Neural crest cell (in vitro differentiated cells): ENCODE measurements at regions not wholly inside any gene's neighbourhood (a gene's known extent, or its start where the extent isn't known, plus 50 kb on each side); places are given as distances from the start of the nearest gene placed in this dataset.

Experiments used
- DNase-seq: peaks from one replicate; pipeline ENCODE4 v3.0.0; 2021; ENCODE audit warnings: low read depth, mixed read lengths, low spot score
- H3K27ac Mint-ChIP-seq: one replicate; pipeline ENCODE4 v1.8.0; 2021; ENCODE audit warnings: mild to moderate bottlenecking, mixed read lengths; ENCODE audit not compliant: unreplicated experiment
- H3K27me3 Mint-ChIP-seq: 2 replicates; pipeline ENCODE4 v1.8.0; 2021; ENCODE audit warnings: low read depth, mild to moderate bottlenecking, mixed read lengths
- H3K36me3 Mint-ChIP-seq: 2 replicates; pipeline ENCODE4 v1.8.0; 2021; ENCODE audit warnings: low read depth, mild to moderate bottlenecking, mixed read lengths
- H3K4me1 Mint-ChIP-seq: 2 replicates; pipeline ENCODE4 v1.8.0; 2021; ENCODE audit warnings: mixed read lengths
- H3K4me3 Mint-ChIP-seq: one replicate; pipeline ENCODE4 v1.8.0; 2021; ENCODE audit warnings: mild to moderate bottlenecking, mixed read lengths
- H3K9me3 Mint-ChIP-seq: 2 replicates; pipeline ENCODE4 v1.8.0; 2021; ENCODE audit warnings: mixed read lengths
- CTCF ChIP-seq: fragments of 200-600 bp; sonication (generic); conservative IDR thresholded peaks from 2 replicates; pipeline ENCODE4 v1.5.0; 2021; ENCODE audit warnings: antibody characterized with exemption, mild to moderate bottlenecking

- Mint-ChIP-seq H3K4me1 (no peaks in the 10 kb centered on the region), H3K27ac (no peak overlapping the region), H3K36me3 (peaks cover 7% of the 10 kb centered on the region), H3K4me3 (no peak overlapping the region), H3K27me3 (peaks cover under 1% of the 10 kb centered on the region), H3K9me3 (peaks cover 43% of the 10 kb centered on the region)
- no peak for DNase-seq
- TF ChIP-seq CTCF = no peak
Measured at GRCh38 chr3:13715167-13715954, 164.5 kb downstream of the WNT7A start.

- Mint-ChIP-seq H3K4me3 (no peak overlapping the region), H3K9me3 (peaks cover 53% of the 10 kb centered on the region), H3K4me1 (no peaks in the 10 kb centered on the region), H3K27me3 (peaks cover 7% of the 10 kb centered on the region), H3K27ac (no peak overlapping the region), H3K36me3 (peaks cover 7% of the 10 kb centered on the region)
- no peak for TF ChIP-seq CTCF
- DNase-seq = no peak
Measured at GRCh38 chr3:13714251-13714916, 165.5 kb downstream of the FBLN2 start.

- Mint-ChIP-seq H3K9me3 (peaks cover 61% of the 10 kb centered on the region), H3K36me3 (peaks cover 10% of the 10 kb centered on the region), H3K27ac (no peak overlapping the region), H3K4me3 (no peak overlapping the region), H3K27me3 (peaks cover 15% of the 10 kb centered on the region), H3K4me1 (no peaks in the 10 kb centered on the region)
- no peak for TF ChIP-seq CTCF
- DNase-seq = no peak
Measured at GRCh38 chr3:13713396-13713795, 164.5 kb downstream of the FBLN2 start.

- peaks cover 15% of the 10 kb centered on the region for H3K27me3 Mint-ChIP-seq
Measured at GRCh38 chr3:13712682-13713180, 163.8 kb downstream of the FBLN2 start.

More at GRCh38 chr3:13712682-13713180, 163.8 kb downstream of the FBLN2 start:
- Mint-ChIP-seq H3K4me3 (no peak overlapping the region), H3K9me3 (peaks cover 64% of the 10 kb centered on the region), H3K4me1 (no peaks in the 10 kb centered on the region), H3K36me3 (peaks cover 10% of the 10 kb centered on the region), H3K27ac (no peak overlapping the region)
- TF ChIP-seq CTCF = no peak
- no peak for DNase-seq
